ENCODE measurements at regions not wholly inside any gene's neighbourhood (a gene's known extent, or its start where the extent isn't known, plus 50 kb on each side); places are given as distances from the start of the nearest gene placed in this dataset.

GRCh38 chr3:17955411-17955810 is 213.0 kb upstream of the TBC1D5 start:
- no peak for TF ChIP-seq CTCF (IDR thresholded peaks at IDR 0.05)
- TF ChIP-seq POLR2A (IDR thresholded peaks at IDR 0.05; ENCODE audit: low read length) = no peak
- no peak for TF ChIP-seq EP300 (IDR thresholded peaks at IDR 0.05)
- TF ChIP-seq EHF (CRISPR knock-in tag; IDR thresholded peaks at IDR 0.05) = no peak
- TF ChIP-seq RNF2 (IDR thresholded peaks at IDR 0.05; ENCODE audit: borderline replicate concordance, low read depth) = no peak
- no peak for TF ChIP-seq NPAS2 (CRISPR knock-in tag; IDR thresholded peaks at IDR 0.05; ENCODE audit: borderline replicate concordance)
- no peak for TF ChIP-seq MAFK (IDR thresholded peaks at IDR 0.05; ENCODE audit: partially characterized antibody)
- no peak for TF ChIP-seq HMGXB4 (CRISPR knock-in tag; IDR thresholded peaks at IDR 0.05; ENCODE audit: borderline replicate concordance)
- no peak for TF ChIP-seq RFX5 (IDR thresholded peaks at IDR 0.05)
- no peak for TF ChIP-seq CEBPB (IDR thresholded peaks at IDR 0.05)

Measured in A549 (cell line).